GM12891 (cell line): ENCODE measurements at regions not wholly inside any gene's neighbourhood (a gene's known extent, or its start where the extent isn't known, plus 50 kb on each side); places are given as distances from the start of the nearest gene placed in this dataset.

ENCODE experiments used
- DNase-seq: peaks from one replicate; pipeline ENCODE4 v3.0.0; 2011; ENCODE audit warnings: low spot score; ENCODE audit not compliant: insufficient read length
- FAIRE-seq: peaks from 2 replicates; lab custom pipeline; 2011; peaks lifted over from hg19 to GRCh38; lab: Jason Lieb, UNC
- PAX5 ChIP-seq: IDR thresholded peaks from 2 replicates; pipeline ENCODE4 v1.6.1; 2011; ENCODE audit warnings: low read length, moderate library complexity, mild to moderate bottlenecking; ENCODE audit not compliant: insufficient read depth, severe bottlenecking
- POLR2A ChIP-seq: IDR thresholded peaks from 2 replicates; pipeline ENCODE4 v1.6.1; 2011; ENCODE audit warnings: low read depth, low read length, control low read depth
- POLR2AphosphoS5 ChIP-seq: IDR thresholded peaks from 2 replicates; pipeline ENCODE4 v1.6.1; 2011; ENCODE audit warnings: low read depth, low read length, control low read depth
- POU2F2 ChIP-seq: IDR thresholded peaks from 2 replicates; pipeline ENCODE4 v1.6.1; 2011; ENCODE audit warnings: low read depth, mild to moderate bottlenecking, control low read depth, low read length, moderate library complexity
- SPI1 ChIP-seq: IDR thresholded peaks from 2 replicates; pipeline ENCODE4 v1.6.1; 2011; ENCODE audit warnings: low read depth, low read length, control low read depth
- TAF1 ChIP-seq: IDR thresholded peaks from 2 replicates; pipeline ENCODE4 v1.6.1; 2011; ENCODE audit warnings: low read depth, low read length, control low read depth

DNA sequence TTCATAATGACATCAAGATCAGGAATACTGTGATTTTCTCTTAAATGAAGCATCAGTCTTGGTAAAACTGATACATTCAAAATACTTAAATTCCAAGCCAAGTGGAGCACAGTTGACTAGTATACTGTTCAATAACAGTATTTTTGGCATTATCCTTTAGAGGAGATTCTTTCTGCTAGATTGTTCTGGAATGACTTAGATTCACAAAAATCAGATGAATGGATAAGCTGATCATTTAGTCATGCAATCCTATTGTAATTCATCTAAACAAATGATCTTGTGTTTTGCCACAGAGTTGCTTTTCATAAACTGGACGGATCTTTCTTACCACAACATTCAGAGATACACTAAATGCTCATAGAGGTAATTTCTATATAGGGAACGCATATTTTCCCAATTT is 232.0 kb downstream of the CXXC4 start:
- FAIRE-seq (no peak), DNase-seq (no peak)
- no peak for TF ChIP-seq POLR2AphosphoS5
- TF ChIP-seq PAX5: no peak
- no peak for TF ChIP-seq POU2F2
- no peak for TF ChIP-seq TAF1
- no peak for TF ChIP-seq POLR2A
- TF ChIP-seq SPI1: no peak

- TF ChIP-seq PAX5: no peak
- no peak for TF ChIP-seq POLR2A
- TF ChIP-seq TAF1: no peak
- no peak for TF ChIP-seq POLR2AphosphoS5
- TF ChIP-seq POU2F2: no peak
- no peak for TF ChIP-seq SPI1
- no peak for DNase-seq
- FAIRE-seq: no peak
Observed at GRCh38 chr4:104248726-104249125, 246.0 kb downstream of the CXXC4 start.

GRCh38 chr4:104235967-104236366 is 258.7 kb downstream of the CXXC4 start:
- FAIRE-seq (no peak), DNase-seq (no peak)
- TF ChIP-seq SPI1 (no peak), POLR2AphosphoS5 (no peak), POLR2A (no peak), POU2F2 (no peak), PAX5 (no peak), TAF1 (no peak)

DNA sequence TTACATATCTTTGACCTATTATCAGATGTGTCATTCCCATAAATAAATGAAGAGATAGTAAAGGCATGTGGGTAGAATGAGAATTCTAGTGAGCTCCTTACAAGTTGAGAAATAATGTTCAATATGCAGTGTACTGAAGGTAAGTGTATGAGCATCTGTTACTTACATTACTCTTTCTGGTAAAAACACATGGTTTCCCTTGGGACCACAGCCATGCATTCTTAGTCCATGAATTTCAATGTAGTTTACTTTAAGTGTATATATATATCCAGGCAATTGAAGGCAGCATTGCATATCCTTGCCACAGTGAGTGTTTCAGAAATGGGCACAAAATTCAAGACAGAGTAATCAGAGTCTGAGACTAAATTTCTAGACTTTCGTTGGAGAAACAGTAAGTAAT is 277.2 kb downstream of the CXXC4 start:
- DNase-seq (no peak), FAIRE-seq (no peak)
- TF ChIP-seq TAF1 (no peak), POU2F2 (no peak), PAX5 (no peak), POLR2AphosphoS5 (no peak), SPI1 (no peak), POLR2A (no peak)

- DNase-seq (no peak), FAIRE-seq (no peak)
- no peak for TF ChIP-seq PAX5
- TF ChIP-seq POLR2A: no peak
- TF ChIP-seq POU2F2: no peak
- no peak for TF ChIP-seq POLR2AphosphoS5
- no peak for TF ChIP-seq TAF1
- no peak for TF ChIP-seq SPI1
Observed at GRCh38 chr4:104211657-104212056, 283.0 kb downstream of the CXXC4 start.

GRCh38 chr4:104210420-104210819 is 284.3 kb downstream of the CXXC4 start:
- no peak for FAIRE-seq
- no peak for DNase-seq

DNA sequence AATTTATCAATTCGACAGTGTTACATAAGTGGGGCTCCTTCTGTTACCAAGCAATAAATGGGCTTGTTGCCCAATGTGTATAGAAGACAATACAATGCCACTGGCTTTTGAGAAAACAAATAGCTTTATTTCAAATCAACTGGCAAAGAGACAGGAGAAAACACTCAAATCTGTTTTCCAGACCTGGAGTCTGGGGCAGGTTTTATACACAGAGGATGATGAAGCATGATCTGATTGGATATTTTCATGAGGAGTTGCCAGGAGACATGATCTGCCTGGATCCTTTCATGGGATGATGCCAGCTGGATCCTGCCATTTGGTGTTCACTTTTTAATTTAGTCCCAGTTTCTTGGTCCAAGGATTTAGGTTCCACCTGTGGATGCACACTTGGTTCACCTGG is 287.9 kb downstream of the CXXC4 start:
- no peak for DNase-seq
- TF ChIP-seq POU2F2: no peak
- TF ChIP-seq POLR2AphosphoS5: no peak
- TF ChIP-seq PAX5: no peak
- TF ChIP-seq TAF1: no peak
- TF ChIP-seq SPI1: no peak
- no peak for TF ChIP-seq POLR2A
- no peak for FAIRE-seq

More at GRCh38 chr4:104210420-104210819, 284.3 kb downstream of the CXXC4 start:
- TF ChIP-seq POLR2AphosphoS5: no peak
- no peak for TF ChIP-seq SPI1
- TF ChIP-seq TAF1: no peak
- TF ChIP-seq POLR2A: no peak
- no peak for TF ChIP-seq POU2F2
- no peak for TF ChIP-seq PAX5

DNA sequence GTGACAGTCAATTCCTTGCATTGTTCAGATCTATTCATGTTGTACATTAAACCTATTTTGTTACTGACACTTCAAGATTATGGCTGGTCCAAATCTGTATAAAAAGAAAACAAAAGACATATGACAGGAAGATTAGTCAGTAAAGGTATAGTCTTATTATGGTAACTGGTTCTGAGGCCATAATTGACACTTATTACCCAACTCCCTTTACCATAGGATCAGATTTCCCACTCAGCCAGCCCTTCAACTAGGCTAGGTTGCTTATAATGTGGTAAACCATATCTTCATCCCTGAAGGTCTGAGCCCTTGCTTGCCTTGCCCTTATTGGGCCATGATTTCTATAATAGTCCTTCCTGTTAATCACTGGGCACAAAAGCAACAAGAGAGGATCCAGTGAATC is 289.6 kb downstream of the CXXC4 start:
- no peak for FAIRE-seq
- DNase-seq: no peak
- TF ChIP-seq SPI1 (no peak), POLR2AphosphoS5 (no peak), TAF1 (no peak), POU2F2 (no peak), POLR2A (no peak), PAX5 (no peak)

GRCh38 chr4:104188301-104188700 is 306.4 kb downstream of the CXXC4 start:
- FAIRE-seq (no peak), DNase-seq (no peak)
- TF ChIP-seq POLR2AphosphoS5 (no peak), TAF1 (no peak), SPI1 (no peak), POU2F2 (no peak), POLR2A (no peak), PAX5 (no peak)

DNA sequence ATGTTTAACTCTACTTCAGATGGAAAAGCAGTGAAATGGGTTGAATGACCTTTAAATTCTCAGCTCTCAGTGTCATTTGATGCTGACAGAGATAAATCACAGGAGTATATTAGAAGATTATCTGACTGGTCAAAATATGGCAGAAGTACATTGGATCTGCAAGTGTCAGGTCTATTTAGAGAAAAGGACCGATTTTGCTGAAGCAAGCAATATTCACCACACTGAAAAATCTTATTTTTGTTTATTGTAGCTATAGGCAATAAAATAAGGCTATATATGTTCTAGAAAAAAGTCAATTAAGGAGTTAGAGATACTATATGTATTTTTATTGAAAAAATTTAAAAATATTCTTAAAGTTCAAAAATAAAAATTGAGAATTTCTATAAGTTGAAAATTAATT is 325.3 kb downstream of the CXXC4 start:
- TF ChIP-seq POLR2AphosphoS5 (no peak), POLR2A (no peak), POU2F2 (no peak), SPI1 (no peak), TAF1 (no peak)
- FAIRE-seq: no peak

More for the DNA sequence above, 325.3 kb downstream of the CXXC4 start:
- no peak for DNase-seq
